IPS-20b (cell line): ENCODE measurements at regions not wholly inside any gene's neighbourhood (a gene's known extent, or its start where the extent isn't known, plus 50 kb on each side); places are given as distances from the start of the nearest gene placed in this dataset.

Experiments used
- H3K27ac ChIP-seq: one replicate; pipeline ENCODE4 v1.5.1; 2013; ENCODE audit warnings: low read length
- H3K27me3 ChIP-seq: 2 replicates; pipeline ENCODE4 v1.6.1; 2013; ENCODE audit warnings: mild to moderate bottlenecking, low read length, inconsistent platforms; ENCODE audit not compliant: insufficient read depth
- H3K36me3 ChIP-seq: 2 replicates; pipeline ENCODE4 v1.6.1; 2013; ENCODE audit warnings: low read depth, mild to moderate bottlenecking, inconsistent platforms, low read length, moderate library complexity; ENCODE audit not compliant: insufficient read depth
- H3K4me1 ChIP-seq: 2 replicates; pipeline ENCODE4 v1.6.1; 2013; ENCODE audit warnings: mild to moderate bottlenecking, control low read depth, inconsistent platforms, low read length, moderate library complexity; ENCODE audit not compliant: insufficient read depth
- H3K4me3 ChIP-seq: 2 replicates; pipeline ENCODE4 v1.5.1; 2013; ENCODE audit warnings: mild to moderate bottlenecking, low read length, inconsistent platforms
- H3K9ac ChIP-seq: 2 replicates; pipeline ENCODE4 v1.6.1; 2013; ENCODE audit warnings: low read depth, mild to moderate bottlenecking, inconsistent platforms, low read length, moderate library complexity
- H3K9me3 ChIP-seq: 2 replicates; pipeline ENCODE4 v1.6.1; 2013; ENCODE audit warnings: mild to moderate bottlenecking, low read depth, low read length, inconsistent platforms; ENCODE audit not compliant: insufficient read depth

DNA sequence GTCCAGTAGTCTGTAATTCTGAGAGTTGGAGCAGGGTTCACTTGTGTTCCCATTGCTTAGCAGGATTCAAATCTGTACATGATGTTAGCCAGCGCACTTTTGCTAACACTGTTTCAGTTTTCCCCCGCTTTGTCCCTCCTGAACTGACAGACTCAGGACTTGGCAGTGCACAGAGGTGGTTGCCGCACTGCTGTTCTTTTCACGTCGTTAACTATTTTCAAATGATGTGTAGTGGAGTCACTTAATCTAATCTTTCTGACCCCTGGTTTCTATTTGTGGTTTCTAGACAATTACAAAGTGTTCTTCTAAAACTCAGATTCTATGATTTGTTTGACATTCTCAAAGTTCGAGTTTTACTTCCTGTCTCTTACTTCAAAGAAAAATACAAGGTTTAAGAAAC is 234.5 kb downstream of the RBM43 start:
- Histone ChIP-seq H3K27me3 (no peaks in the 10 kb centered on the region), H3K4me1 (no peaks in the 10 kb centered on the region), H3K36me3 (no peaks in the 10 kb centered on the region), H3K27ac (no peak overlapping the region), H3K9ac (no peak overlapping the region), H3K4me3 (no peak overlapping the region), H3K9me3 (no peaks in the 10 kb centered on the region)

DNA sequence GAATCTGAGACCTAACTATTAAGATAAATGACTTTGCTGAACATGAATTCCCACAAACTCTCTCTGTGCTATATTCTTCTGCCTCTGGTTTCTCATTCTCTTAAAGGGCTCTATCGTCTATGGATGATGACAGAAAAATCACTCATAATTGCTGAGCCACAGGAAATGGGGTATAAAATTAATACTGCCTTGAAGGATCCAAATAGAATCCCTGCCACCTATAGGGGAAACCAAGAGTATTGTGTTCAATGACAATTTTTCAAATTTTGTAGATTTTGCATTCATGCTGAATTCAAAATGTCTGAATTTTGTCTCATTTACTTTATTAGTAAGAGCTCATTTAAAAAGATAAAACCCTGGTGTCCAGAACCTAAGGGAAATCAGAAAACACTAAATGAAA is 235.8 kb downstream of the RBM43 start:
- H3K36me3 ChIP-seq, result no peaks in the 10 kb centered on the region
- H3K4me3 ChIP-seq, result no peak overlapping the region
- H3K9me3 ChIP-seq, result no peaks in the 10 kb centered on the region
- H3K4me1 ChIP-seq, result no peaks in the 10 kb centered on the region
- no peak overlapping the region for H3K27ac ChIP-seq
- no peaks in the 10 kb centered on the region for H3K27me3 ChIP-seq
- no peak overlapping the region for H3K9ac ChIP-seq

DNA sequence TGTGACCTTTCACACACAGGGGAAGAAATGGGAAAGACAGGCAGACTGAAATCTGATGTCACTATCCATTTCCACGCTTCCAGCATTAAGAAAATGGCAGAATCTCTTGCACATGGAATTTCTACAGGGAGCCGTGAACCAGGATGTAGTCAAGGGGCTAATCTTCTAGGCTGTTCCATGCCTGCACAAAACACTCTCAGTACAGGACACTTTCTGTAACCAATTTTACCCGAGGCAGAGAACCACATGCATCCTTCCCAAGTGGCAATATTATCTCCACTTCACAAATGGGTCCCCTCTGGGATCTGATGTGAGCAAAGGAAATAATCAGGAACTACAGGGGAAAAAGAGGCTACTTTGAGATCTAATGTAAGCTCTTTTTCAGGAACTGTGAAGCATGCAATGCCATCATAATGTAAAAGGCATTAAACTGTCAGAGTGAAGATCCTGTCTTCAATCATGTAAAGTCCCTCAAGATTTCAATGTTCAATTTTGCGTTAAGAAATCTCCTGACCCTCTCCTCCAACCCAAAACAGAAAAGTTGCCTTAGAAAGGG is 236.9 kb downstream of the RBM43 start:
- H3K4me1 ChIP-seq, result no peaks in the 10 kb centered on the region
- no peaks in the 10 kb centered on the region for H3K9me3 ChIP-seq
- no peaks in the 10 kb centered on the region for H3K27me3 ChIP-seq
- no peak overlapping the region for H3K27ac ChIP-seq
- H3K36me3 ChIP-seq, result no peaks in the 10 kb centered on the region
- H3K4me3 ChIP-seq, result no peak overlapping the region
- no peak overlapping the region for H3K9ac ChIP-seq

DNA sequence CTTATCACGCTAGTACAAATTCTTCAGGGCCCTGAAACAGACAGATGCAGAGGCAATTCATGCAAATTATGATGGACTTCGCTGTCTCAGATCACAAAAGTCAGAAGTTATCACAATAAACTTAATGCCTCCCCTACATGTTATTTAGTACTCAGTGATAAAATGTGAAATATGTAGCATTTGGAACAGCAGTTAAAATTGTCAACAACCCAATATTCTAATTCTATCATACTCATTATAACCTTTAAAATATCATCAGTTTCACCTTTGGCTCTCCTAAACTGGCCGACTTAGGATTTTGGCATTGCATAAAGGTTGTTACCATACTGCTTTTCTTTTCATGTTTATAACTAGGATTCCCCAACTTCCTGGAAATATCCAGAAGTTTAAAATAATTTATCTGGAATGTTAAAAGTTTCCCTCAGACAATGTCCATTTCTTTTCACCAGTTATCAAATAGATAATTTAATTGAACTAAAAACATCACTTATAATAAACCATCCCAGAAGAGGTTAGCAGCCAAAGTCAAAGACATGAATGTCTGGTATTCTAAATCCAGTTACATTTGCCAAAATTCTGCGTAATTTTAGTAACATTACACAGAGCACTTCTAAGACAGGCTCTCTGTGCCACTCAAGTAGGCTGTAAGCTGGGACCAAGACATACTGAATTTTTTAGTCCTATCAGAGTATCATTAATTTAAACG is 239.8 kb downstream of the RBM43 start:
- no peaks in the 10 kb centered on the region for H3K27me3 ChIP-seq
- H3K4me1 ChIP-seq, result no peaks in the 10 kb centered on the region
- H3K27ac ChIP-seq, result no peak overlapping the region
- no peak overlapping the region for H3K4me3 ChIP-seq
- H3K36me3 ChIP-seq, result no peaks in the 10 kb centered on the region
- H3K9me3 ChIP-seq, result no peaks in the 10 kb centered on the region
- no peak overlapping the region for H3K9ac ChIP-seq

DNA sequence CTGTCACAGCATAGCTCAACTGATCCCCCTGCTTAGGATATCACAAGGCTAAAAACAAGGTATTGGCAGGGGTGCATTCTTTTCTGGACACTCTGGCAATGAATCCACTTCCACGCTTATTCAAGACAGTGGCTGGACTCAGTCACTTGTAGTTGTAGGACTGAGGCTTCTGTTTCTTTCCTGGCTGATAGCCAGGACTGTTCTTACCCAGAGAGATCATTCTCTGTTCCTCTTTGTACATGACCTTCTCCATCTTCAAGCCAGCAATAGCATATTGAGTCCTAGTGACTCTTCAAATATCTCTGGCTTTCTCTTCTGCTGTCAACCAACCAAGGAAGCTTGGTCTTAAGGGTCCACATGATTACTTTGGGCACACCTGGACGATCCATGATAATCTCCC is 241.3 kb downstream of the RBM43 start:
- Histone ChIP-seq H3K4me3 (no peak overlapping the region), H3K9ac (no peak overlapping the region), H3K36me3 (no peaks in the 10 kb centered on the region), H3K27me3 (no peaks in the 10 kb centered on the region), H3K4me1 (no peaks in the 10 kb centered on the region), H3K9me3 (no peaks in the 10 kb centered on the region), H3K27ac (no peak overlapping the region)

DNA sequence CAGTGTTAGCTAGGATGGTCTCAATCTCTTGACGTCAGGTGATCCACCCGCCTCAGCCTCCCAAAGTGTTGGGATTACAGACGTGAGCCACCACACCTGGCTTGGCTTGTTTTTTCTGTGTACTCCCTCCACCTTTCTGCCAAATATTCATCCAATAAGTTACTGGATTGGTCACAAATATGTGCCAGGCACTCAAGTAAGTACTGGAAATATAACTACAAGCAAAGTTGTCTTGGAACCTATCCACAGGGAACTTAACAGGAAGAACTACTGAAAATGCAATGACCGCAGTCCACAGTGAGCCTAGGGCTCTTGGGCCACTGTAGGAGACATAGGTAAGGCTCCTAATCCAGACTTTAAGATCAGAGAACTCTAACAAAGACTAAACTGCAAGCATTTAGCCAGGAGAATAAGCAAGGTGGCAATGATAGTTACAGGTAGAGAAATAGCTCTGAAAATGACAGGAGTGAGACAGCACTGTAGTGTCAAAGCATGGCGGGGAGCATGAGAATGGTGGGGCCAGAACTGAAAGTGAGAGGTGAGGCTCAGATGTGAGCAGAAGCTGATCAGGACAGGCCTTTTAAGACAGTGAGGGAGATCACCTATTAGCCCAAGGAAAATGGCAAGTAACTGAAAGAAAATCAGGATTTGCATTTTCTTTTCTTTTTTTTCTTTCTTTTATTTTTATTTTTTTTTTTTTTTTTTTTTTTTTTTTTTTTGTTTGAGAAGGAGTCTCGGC is 252.1 kb downstream of the RBM43 start:
- H3K27ac ChIP-seq, result no peak overlapping the region
- H3K27me3 ChIP-seq, result no peaks in the 10 kb centered on the region
- no peak overlapping the region for H3K9ac ChIP-seq
- H3K36me3 ChIP-seq, result no peaks in the 10 kb centered on the region
- H3K9me3 ChIP-seq, result no peaks in the 10 kb centered on the region
- no peaks in the 10 kb centered on the region for H3K4me1 ChIP-seq
- H3K4me3 ChIP-seq, result no peak overlapping the region

DNA sequence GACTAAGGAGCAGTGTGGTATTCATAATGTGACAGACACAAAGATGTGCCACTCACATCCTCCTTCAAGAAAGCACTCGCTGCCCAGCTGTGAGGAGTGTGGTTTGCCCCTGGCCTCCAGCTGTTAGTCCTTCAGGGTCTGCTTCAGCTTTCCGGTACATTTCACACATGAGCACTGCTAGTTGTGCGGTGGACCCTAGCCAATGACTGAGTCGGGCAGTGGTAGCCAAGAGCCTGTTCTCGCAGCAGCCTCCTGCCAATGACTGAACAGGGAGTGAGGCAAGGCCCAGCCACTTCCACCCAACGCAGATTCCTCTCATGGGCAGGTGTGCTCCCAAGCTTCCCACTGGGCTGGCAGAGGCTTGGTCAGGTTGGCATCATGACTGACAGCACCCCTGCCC is 254.3 kb downstream of the RBM43 start:
- Histone ChIP-seq H3K9me3 (no peaks in the 10 kb centered on the region), H3K4me3 (no peak overlapping the region), H3K27me3 (no peaks in the 10 kb centered on the region), H3K27ac (no peak overlapping the region), H3K36me3 (no peaks in the 10 kb centered on the region), H3K4me1 (no peaks in the 10 kb centered on the region), H3K9ac (no peak overlapping the region)

DNA sequence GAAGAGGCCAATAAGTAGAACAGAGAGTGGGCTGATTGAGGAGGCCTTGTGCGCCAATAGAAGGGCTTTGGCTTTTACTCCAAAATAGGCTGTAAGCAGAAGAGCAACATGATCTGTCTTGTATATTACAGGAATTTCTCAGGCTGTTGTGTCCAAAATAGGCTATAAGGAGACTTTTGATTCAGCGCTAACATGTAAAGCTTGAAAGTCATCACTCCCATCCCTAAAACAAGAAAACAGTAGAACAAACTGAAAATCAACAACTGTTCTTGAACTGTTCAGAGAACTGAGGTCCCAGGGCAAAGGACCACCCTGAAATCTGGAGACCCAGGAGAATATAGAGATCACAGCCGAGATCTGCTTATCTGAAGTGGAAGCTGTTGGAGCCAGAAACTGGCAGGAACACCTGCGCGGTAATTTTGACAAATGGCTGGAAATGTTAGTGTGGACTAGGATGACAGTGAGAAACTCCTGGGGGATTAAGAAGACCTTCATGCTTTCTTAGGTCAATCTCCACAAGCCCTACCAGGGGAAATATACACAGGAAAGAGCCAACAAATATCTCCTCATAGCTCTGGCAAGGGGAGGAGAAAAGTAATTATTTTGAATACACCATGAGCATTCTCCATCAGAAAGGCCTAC is 258.6 kb downstream of the RBM43 start:
- H3K9me3 ChIP-seq, result no peaks in the 10 kb centered on the region
- H3K27ac ChIP-seq, result no peak overlapping the region
- no peak overlapping the region for H3K9ac ChIP-seq
- H3K4me3 ChIP-seq, result no peak overlapping the region
- H3K36me3 ChIP-seq, result no peaks in the 10 kb centered on the region
- no peaks in the 10 kb centered on the region for H3K27me3 ChIP-seq
- no peaks in the 10 kb centered on the region for H3K4me1 ChIP-seq

DNA sequence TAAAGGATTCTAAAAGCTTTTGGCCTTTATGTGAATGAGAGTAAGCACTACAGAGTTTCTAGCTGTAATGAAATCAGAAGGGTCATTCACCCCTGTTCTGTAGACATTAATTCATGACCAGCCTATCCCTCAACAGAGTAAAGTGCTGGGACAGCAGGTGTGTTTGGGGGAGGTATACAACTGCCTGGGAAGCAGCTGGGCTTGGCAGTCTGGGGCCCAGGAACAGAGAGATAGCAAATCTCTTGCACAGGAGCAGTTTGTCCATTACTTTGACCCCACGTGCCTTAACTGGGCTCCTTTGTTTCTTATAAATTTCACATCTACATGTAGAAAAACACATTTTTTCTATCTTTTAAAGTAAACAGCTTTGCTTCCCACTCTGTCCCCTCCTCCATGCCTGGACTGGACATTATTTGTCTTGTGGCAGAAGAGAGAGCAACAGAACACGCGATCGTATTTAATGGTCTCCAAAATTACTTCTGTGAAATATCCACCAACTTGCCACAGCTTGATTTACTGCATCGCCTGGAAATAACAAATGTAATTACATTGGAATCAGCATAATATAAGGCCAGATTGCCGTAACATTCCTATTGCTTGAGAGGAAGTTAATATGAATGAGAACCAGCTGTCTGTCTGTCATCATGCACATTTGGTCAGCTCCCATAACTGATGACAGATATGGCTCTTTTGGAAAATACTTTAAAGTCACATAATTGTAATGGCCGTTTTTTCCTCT is 263.8 kb downstream of the RBM43 start:
- H3K36me3 ChIP-seq, result no peaks in the 10 kb centered on the region

DNA sequence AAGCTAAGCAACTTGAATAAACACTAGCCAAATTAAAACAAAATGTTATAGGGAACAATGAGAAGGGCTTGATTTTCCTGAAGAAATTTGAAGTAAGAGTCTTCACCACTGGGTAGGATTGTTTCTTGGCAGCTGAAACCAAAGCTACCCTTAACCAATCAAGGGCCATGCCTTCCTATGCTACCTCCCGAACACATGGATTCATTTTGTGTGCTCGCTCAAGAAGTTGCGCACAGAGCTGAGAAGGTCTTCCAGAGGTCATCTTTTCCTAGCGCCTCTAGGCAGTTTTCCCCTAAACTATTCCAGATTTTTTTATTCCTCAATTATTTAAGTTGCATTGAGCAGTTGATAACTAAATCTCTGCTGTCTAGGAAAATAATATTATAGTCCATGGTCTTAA is 264.6 kb downstream of the RBM43 start:
- Histone ChIP-seq H3K9me3 (no peaks in the 10 kb centered on the region), H3K27me3 (no peaks in the 10 kb centered on the region), H3K4me1 (no peaks in the 10 kb centered on the region), H3K36me3 (no peaks in the 10 kb centered on the region), H3K9ac (no peak overlapping the region), H3K27ac (no peak overlapping the region), H3K4me3 (no peak overlapping the region)

More for the DNA sequence above, 263.8 kb downstream of the RBM43 start:
- Histone ChIP-seq H3K4me3 (no peak overlapping the region), H3K9ac (no peak overlapping the region), H3K9me3 (no peaks in the 10 kb centered on the region), H3K27ac (no peak overlapping the region), H3K4me1 (no peaks in the 10 kb centered on the region), H3K27me3 (no peaks in the 10 kb centered on the region)

DNA sequence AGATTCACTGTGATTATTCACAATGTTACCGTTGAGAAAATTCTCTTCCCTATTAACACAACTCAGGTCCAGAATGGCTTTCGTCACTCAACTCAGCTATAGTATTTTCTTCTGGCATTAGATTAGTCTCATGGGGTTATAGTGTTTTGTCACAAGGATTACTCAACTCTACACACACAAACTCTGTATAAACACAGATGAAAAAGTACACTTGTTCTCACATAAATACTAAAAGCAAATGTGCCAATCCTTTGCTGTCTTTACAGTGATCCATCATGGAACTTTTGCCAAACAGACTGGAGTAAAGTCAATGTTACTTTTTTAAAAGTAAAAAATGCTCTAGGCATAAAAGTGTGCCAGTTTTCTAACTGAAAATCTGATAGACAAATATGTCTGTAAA is 267.6 kb downstream of the RBM43 start:
- Histone ChIP-seq H3K9ac (no peak overlapping the region), H3K27ac (no peak overlapping the region), H3K36me3 (no peaks in the 10 kb centered on the region), H3K9me3 (peaks cover 18% of the 10 kb centered on the region), H3K27me3 (no peaks in the 10 kb centered on the region), H3K4me3 (no peak overlapping the region), H3K4me1 (no peaks in the 10 kb centered on the region)
